Coronary artery (tissue), 2 donors: ENCODE measurements at regions not wholly inside any gene's neighbourhood (a gene's known extent, or its start where the extent isn't known, plus 50 kb on each side); places are given as distances from the start of the nearest gene placed in this dataset.

Source experiments
- DNase-seq: peaks from one replicate; pipeline ENCODE4 v3.0.0-alpha.2; 2017; ENCODE audit warnings: low spot score
- H3K27ac ChIP-seq, 2 donors: fragments of 200-600 bp; sonication (generic); one replicate each; pipeline ENCODE4 v1.5.1; 2016 to 2019
- H3K4me3 ChIP-seq: fragments of 200-600 bp; sonication (generic); 2 replicates; pipeline ENCODE4 v1.5.1; 2016; ENCODE audit warnings: mild to moderate bottlenecking, moderate library complexity
- TF ChIP-seq, protein P1 (sequence below): fragments of 200-600 bp; sonication (generic); IDR thresholded peaks from one replicate; pipeline ENCODE4 v1.5.1; 2019; ENCODE audit warnings: antibody characterized with exemption

DNA sequence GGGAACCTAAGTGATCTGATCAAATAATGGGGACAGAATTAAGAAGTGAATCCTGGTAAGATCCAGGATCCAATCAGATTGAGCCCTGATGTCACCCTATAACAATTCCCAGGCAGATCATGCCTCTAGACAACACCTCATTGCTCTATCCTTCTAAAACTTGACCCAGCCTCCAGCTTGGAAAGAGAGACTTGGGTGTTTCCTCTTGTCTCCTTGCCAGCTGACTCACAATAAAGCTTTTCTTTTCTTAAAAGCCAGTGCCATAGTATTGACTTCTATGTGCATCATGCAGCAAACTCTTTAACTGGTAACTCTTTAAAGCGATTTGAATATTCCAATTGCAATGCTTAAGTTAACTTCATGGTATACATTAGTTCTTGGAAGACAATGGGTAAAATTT is 109.6 kb upstream of the CHORDC1 start:
- no peak for DNase-seq
- Histone ChIP-seq H3K4me3 (no peak overlapping the region), H3K27ac (no peak overlapping the region)
- TF ChIP-seq, protein P1, sequence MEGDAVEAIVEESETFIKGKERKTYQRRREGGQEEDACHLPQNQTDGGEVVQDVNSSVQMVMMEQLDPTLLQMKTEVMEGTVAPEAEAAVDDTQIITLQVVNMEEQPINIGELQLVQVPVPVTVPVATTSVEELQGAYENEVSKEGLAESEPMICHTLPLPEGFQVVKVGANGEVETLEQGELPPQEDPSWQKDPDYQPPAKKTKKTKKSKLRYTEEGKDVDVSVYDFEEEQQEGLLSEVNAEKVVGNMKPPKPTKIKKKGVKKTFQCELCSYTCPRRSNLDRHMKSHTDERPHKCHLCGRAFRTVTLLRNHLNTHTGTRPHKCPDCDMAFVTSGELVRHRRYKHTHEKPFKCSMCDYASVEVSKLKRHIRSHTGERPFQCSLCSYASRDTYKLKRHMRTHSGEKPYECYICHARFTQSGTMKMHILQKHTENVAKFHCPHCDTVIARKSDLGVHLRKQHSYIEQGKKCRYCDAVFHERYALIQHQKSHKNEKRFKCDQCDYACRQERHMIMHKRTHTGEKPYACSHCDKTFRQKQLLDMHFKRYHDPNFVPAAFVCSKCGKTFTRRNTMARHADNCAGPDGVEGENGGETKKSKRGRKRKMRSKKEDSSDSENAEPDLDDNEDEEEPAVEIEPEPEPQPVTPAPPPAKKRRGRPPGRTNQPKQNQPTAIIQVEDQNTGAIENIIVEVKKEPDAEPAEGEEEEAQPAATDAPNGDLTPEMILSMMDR = no peak

DNA sequence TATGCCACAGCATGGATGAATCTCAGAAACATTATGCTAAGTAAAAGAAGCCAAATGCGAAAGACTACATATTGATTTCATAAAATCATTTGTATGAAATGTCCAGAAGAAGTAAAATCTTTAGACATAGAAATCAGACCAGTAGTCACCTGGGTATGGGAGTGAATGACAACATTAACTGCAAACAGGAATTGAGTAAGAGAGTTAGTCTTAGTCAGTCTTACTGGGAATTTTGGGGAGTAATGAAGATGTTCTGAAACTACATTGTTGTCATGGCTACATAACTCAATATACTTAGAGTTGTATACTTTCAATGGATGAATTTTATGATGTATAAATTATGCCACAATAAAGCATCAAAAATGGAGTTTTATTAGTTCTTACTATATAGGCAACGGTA is 107.8 kb upstream of the CHORDC1 start:
- DNase-seq = no peak
- TF ChIP-seq, protein P1 = no peak
- Histone ChIP-seq H3K4me3 (no peak overlapping the region), H3K27ac (no peak overlapping the region)

DNA sequence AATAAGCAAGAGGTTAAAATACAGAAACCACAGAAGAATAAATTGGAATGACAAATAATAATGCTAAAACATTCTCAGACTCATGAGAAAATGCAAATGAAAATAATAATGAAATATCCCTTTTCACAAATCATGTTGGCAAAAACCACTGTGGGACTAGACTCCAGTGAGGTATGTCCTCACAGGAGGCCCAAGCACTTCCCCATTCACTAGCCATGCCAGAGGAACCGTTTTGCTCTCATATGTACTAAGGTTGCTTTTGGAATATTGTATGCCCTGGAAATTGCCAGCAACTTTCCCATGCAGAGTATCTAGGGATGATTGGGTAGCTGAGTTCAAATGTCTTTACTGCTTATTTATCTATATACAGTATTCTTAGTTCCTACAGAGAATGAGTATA is 106.2 kb upstream of the CHORDC1 start:
- TF ChIP-seq, protein P1 = no peak
- DNase-seq = no peak
- Histone ChIP-seq H3K27ac (no peak overlapping the region), H3K4me3 (no peak overlapping the region)

DNA sequence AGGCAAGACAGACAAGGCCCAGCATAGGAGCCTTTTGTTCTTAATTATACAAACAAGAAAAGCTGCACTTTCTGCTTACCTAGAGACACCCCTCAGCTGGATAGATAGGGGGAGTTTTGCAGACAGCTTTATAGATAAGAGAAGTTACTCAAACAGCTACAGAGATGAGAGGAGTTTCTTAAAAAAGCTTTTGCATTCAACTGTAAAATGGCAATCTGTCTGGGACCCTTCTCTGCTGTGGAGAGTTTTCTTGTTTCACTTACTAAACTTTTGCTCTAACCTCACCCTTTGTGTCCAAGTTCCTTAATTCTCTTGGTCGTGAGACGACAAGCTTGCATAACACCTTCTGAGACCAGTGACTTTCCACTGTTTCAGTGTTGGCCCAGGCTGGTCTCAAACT is 103.8 kb upstream of the CHORDC1 start:
- no peak for DNase-seq
- TF ChIP-seq, protein P1 = no peak
- H3K27ac ChIP-seq = no peak overlapping the region
- no peak overlapping the region for H3K4me3 ChIP-seq

DNA sequence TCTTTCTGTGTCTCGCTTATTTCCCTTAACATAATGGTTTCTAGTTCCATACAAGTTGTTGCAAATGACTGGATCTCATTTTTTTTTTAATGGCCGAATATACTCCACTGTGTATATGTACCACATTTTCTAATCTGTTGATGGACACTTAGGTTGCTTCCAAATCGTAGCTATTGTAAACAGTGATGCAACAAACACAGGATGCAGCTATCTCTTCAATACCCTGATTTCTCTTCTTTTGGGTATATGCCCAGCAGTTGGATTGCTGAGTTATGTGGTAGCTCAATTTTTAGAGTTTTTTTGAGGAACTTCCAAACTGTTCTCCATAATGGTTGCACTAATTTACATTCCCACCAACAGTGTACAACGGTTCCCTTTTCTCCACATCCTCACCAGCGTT is 100.4 kb upstream of the CHORDC1 start:
- TF ChIP-seq, protein P1 = no peak
- H3K27ac ChIP-seq = no peak overlapping the region
- H3K4me3 ChIP-seq = no peak overlapping the region
- DNase-seq = no peak

DNA sequence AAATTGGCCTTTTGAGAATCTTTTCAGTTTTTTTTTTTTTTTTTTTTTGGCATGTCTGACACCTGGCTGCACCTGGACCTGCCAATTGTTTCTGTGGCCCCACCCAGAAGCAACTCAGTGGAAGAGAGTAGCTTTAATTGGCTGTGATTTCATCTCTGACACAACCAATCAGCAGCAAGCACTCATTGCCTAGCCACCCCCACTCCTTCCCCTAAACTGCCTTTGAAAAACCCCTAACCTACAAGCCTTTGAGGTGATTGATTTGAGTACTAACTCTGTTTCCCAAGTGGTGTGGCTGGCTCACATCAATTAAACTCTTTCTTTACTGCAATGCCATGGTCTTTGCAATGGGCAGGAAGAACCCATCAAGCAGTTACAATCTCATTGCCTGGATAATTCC is 98.2 kb upstream of the CHORDC1 start:
- Histone ChIP-seq H3K27ac (no peak overlapping the region), H3K4me3 (no peak overlapping the region)
- TF ChIP-seq, protein P1 = no peak
- no peak for DNase-seq

DNA sequence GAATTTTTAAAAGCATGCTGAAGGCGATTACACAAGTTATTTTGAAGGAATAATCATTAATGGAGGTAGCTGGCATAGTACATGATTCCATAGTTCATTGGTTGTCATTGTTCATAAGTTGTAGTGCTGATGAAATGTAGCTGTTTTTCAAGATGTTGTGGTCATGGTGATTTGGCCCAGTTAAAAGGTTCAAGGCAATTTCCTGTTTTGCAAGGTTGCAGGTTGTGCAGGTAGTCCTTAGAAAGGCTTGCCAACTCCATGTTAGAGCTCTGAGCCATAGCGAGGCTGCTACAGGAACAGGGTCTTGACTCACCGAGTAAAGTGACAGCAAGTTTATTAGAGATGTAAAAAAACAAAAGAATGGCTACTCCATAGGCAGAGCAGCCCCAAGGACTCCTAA is 95.8 kb upstream of the CHORDC1 start:
- no peak overlapping the region for H3K4me3 ChIP-seq
- TF ChIP-seq, protein P1 = no peak
- no peak for DNase-seq
- H3K27ac ChIP-seq = no peak overlapping the region
